Activated T-cell treated with anti-CD3 and anti-CD28 coated beads, Interleukin-2, amount 50 U/mL, for 4 hours (primary cell): ENCODE measurements at regions not wholly inside any gene's neighbourhood (a gene's known extent, or its start where the extent isn't known, plus 50 kb on each side); places are given as distances from the start of the nearest gene placed in this dataset.
"Not testable (repeated sequence)": the region's sequence is repeated elsewhere in the genome, so short reads cannot be mapped to it uniquely, and the experiment has no call there.

ENCODE experiments used
- ATAC-seq, 2 donors: fragments of 200-7000 bp; cut with Tn5 transposase; one replicate each; pipeline ENCODE4 v1.10.0; 2021
- DNase-seq: peaks from one replicate; pipeline ENCODE4 v3.0.0-alpha.2; 2020
- H3K27me3 Mint-ChIP-seq: one replicate; pipeline ENCODE4 v1.8.0; 2021; ENCODE audit warnings: low read depth, mixed read lengths
- H3K36me3 Mint-ChIP-seq: one replicate; pipeline ENCODE4 v1.8.0; 2022; ENCODE audit warnings: mixed read lengths; ENCODE audit not compliant: insufficient read depth
- H3K4me1 Mint-ChIP-seq: one replicate; pipeline ENCODE4 v1.8.0; 2021; ENCODE audit warnings: low read depth, mixed read lengths
- H3K4me3 Mint-ChIP-seq: one replicate; pipeline ENCODE4 v1.8.0; 2021; ENCODE audit warnings: mild to moderate bottlenecking, moderate library complexity, mixed read lengths
- H3K9me3 Mint-ChIP-seq: one replicate; pipeline ENCODE4 v1.8.0; 2021; ENCODE audit warnings: mixed read lengths

DNA sequence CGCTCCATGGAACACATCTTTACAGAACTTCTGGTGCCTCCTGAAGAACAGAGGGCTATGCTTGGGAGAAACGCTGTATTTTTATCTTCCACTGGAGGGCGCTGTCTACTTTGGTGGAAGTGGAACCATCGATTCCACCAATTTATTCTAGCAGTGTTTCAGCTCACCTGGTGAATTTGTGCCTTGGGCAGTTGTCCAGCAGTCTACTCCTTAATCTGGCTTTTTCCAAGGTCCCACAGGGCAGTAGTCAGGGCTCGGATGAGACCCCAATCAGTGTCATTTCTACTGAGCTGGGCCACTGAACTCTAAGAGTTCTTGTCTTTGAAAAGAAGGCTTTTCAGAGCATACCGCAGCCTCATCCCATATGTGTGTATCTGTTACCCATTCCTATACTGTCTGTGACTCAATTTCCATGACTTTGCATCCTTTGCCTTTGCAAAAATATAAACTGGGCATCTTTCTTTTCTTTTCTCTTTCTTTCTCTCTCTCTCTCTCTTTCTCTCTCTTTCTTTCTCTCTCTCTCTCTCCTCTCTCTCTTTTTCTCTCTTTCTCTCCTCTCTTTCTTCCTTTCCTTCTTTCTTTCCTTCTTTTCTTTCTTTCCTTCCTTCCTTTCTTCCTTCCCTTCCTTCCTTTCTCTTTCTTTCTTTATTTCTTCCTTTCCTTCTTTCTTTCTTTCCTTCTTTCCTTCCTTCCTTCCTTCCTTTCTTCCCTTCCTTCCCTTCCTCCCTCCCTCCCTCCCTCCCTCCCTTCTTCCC, 138.4 kb upstream of the ZNF618 start:
- H3K27me3 Mint-ChIP-seq = peaks cover 20% of the 10 kb centered on the region

DNA sequence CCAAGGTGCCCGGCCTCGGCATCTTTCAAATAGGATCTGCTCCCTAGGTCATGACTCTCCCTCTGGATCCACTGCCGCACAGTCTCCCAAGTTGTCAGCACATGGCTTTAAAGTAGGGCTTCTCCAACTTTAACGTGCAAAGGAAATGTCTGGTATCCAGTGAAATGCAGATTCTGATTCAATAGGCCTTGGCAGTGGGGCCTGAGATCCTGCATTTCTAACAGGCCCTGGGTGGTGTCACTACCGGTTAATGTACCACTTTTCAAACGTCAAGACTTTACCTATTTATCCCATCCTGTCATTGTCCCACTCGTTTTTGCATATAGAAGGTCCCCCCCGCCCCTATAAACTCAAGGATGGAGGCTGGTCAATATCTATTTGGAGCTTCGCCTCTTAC, 137.6 kb upstream of the ZNF618 start:
- Mint-ChIP-seq H3K4me3 (no peak overlapping the region), H3K9me3 (peaks cover 3% of the 10 kb centered on the region), H3K27me3 (peaks cover 25% of the 10 kb centered on the region), H3K36me3 (no peaks in the 10 kb centered on the region), H3K4me1 (no peaks in the 10 kb centered on the region)
- DNase-seq (no peak), ATAC-seq (no peak)

More for the DNA sequence above, 138.4 kb upstream of the ZNF618 start:
- H3K4me3 Mint-ChIP-seq = no peak overlapping the region
- H3K4me1 Mint-ChIP-seq = no peaks in the 10 kb centered on the region
- H3K36me3 Mint-ChIP-seq = no peaks in the 10 kb centered on the region
- no peak for ATAC-seq
- H3K9me3 Mint-ChIP-seq = peaks cover 3% of the 10 kb centered on the region
- DNase-seq = no peak

DNA sequence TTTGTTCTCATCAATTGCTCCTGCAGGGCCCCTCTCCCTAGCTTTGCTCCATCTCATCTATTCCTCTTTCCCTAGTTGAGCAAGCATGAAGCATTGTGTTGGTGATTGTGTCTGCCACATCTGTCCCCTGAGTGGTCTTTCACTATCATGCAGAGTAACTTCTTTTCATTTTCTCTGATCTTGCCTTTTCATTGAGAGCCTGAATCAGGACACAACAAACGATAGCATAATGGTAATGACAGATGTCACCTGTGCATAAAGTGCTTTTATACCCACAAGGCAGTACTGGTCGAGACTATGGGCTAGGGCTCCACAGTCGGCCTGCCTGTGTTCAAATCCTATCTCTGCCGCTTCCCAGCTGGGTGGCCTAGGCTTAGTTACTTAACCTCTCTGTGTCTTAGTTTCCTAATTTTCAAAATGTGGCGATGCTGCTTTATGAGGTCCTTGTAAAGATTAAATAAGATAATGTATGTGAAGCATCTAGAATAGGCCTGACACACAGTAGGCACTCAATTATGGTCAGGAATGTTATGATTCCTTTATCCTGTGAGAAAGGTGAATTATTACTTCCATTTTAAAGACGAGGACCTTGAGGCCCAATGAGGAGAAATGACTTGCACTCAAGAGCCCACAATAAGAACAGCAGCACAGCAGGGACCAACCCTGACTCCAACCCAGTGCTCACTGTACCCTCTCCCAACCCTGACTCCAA, 137.1 kb upstream of the ZNF618 start:
- no peaks in the 10 kb centered on the region for H3K36me3 Mint-ChIP-seq
- ATAC-seq = no peak
- peaks cover 3% of the 10 kb centered on the region for H3K9me3 Mint-ChIP-seq
- no peaks in the 10 kb centered on the region for H3K4me1 Mint-ChIP-seq
- DNase-seq = no peak
- H3K27me3 Mint-ChIP-seq = peaks cover 23% of the 10 kb centered on the region
- H3K4me3 Mint-ChIP-seq = no peak overlapping the region

DNA sequence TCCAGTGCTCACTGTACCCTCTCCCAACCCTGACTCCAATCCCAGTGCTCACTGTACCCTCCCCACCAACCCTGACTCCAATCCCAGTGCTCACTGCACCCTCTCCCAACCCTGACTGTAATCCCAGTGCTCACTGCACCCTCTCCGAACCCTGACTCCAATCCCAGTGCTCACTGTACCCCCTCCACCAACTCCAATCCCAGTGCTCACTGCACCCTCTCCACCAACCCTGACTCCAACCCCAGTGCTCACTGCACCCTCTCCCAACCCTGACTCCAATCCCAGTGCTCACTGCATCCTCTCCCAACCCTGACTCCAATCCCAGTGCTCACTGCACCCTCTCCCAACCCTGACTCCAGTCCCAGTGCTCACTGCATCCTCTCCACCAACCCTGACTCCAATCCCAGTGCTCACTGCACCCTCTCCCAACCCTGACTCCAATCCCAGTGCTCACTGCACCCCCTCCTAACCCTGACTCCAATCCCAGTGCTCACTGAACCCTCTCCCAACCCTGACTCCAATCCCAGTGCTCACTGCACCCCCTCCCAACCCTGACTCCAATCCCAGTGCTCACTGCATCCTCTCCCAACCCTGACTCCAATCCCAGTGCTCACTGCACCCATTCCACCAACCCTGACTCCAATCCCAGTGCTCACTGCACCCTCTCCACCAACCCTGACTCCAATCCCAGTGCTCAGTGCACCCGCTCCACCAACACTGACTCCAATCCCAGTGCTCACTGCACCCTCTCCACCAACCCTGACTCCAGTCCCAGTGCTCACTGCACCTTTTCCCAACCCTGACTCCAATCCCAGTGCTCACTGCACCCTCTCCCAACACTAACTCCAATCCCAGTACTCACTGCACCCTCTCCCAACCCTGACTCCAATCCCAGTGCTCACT, 136.3 kb upstream of the ZNF618 start:
- H3K4me1 Mint-ChIP-seq, H3K4me3 Mint-ChIP-seq, H3K36me3 Mint-ChIP-seq, DNase-seq, ATAC-seq, H3K9me3 Mint-ChIP-seq: not testable (repeated sequence)
- H3K27me3 Mint-ChIP-seq = peaks cover 23% of the 10 kb centered on the region

DNA sequence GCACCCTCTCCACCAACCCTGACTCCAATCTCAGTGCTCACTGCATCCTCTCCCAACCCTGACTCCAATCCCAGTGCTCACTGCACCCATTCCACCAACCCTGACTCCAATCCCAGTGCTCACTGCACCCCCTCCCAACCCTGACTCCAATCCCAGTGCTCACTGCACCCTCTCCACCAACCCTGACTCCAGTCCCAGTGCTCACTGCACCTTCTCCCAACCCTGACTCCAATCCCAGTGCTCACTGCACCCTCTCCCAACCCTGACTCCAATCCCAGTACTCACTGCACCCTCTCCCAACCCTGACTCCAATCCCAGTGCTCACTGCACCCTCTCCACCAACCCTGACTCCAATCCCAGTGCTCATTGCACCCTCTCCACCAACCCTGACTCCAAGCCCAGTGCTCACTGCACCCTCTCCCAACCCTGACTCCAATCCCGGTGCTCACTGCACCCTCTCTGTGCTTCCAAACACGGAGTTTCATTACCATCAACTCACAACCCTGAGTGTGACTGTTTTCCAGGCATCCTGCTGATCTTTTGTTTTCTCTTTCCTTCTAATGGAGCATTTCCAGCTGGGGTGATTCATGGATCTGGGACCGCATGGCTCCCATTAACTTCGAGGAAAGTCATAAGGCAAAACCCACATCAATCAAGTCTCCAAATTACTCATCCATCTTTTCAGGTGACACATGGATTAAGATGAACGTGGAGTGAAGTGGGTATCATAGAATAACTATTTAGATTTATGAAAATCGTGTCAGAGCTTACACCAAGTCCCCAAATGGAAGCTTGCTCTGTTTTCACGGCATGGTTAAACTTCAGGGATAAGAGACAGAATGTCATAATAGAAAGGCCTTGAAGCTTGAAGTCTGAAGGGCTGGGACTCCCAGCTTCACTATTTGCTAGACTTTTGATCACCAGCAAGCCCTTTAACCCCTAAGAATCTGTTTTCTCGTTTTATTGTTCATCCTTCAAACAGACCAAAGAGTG, 135.3 kb upstream of the ZNF618 start:
- H3K4me3 Mint-ChIP-seq = not testable (repeated sequence)

DNA sequence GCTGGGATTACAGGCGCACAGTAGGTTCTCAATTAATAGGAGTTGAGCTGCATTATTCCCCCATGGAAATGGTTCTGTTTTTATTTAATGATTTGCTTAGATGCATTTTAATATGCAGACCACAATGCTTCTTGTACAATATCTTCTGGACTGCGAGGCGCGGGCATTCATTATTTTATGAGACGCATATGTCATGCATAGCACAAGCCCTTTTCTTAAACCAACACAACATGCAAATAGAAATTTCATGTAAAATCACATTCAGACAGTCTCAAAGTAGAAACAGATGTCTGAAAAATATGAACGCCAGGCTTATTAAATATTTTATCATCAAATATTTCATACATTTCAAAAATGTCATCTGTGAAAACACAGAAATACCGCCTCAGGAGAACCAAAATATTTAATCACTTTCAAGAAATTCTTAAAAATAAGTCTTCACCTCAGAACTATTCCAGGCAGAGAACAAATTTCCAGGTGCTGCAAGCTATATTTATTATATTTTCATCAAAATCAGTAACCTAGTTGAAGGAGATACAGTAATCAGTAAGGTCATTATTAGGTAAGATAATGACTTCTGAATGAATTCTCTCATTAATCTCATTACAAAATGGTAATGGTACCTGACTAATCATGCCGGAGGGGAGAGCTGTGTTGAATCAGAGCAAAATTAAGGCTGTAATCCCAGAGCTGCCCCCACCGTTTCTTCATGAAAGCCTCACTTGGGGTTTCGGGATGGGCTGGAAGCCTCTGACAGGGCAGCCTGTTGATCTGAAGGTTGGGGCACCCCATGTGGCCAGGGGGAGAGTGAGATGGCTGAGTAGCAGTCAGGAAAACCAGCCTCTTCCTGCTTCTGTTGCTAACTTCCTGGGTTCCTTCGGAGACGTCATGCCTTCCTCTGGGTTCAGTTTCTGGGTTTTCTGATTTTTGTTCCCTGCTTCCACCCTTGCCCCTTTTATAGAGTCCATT, 133.9 kb upstream of the ZNF618 start:
- no peaks in the 10 kb centered on the region for H3K36me3 Mint-ChIP-seq
- ATAC-seq = no peak
- peaks cover 8% of the 10 kb centered on the region for H3K9me3 Mint-ChIP-seq
- H3K4me3 Mint-ChIP-seq = no peak overlapping the region
- no peaks in the 10 kb centered on the region for H3K4me1 Mint-ChIP-seq
- H3K27me3 Mint-ChIP-seq = peaks cover 26% of the 10 kb centered on the region
- no peak for DNase-seq

More for the DNA sequence above, 135.3 kb upstream of the ZNF618 start:
- not testable (repeated sequence) for ATAC-seq, H3K4me1 Mint-ChIP-seq, H3K9me3 Mint-ChIP-seq, DNase-seq, H3K36me3 Mint-ChIP-seq
- H3K27me3 Mint-ChIP-seq = peaks cover 26% of the 10 kb centered on the region

DNA sequence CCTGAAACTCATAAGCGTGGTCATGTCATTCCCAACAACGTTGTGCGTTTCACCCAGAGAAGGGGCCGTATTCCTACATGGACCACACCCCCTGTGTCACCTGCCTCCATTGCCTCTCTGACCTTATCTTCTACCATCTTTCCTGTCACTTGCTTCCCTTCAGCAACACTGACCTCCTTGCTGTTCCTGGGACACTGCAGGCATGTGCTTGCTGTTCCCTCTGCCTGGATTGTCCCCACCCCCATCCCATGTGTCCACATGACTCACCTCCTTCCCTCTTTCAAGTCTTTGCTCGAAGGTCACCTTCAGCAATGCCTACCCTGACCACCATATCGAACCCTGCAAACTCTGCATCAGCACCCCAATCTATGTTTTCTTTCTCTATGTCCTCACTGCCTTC, 133.2 kb upstream of the ZNF618 start:
- H3K27me3 Mint-ChIP-seq = peaks cover 23% of the 10 kb centered on the region
- DNase-seq = no peak
- no peak overlapping the region for H3K4me3 Mint-ChIP-seq
- ATAC-seq = no peak
- H3K36me3 Mint-ChIP-seq = no peaks in the 10 kb centered on the region
- peaks cover 15% of the 10 kb centered on the region for H3K9me3 Mint-ChIP-seq
- H3K4me1 Mint-ChIP-seq = no peaks in the 10 kb centered on the region

DNA sequence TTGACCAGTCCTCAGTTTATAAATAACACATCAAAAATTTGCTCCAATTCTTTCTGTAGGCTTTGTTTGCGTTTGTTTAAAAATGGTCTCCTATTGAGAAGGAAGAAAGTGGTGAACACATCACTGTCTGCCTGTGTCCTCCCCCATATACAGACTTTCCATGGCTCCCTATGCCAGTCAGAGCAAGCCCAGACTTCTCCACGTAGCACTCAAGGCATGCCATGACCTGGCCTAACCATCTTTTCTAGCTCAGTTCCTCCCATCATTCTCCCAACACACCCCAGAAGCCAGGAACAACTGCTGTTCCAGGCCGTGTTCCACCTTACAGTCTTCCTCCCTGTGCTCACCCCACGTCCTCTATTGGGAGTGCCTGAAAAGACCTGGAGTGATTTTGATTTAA, 129.6 kb upstream of the ZNF618 start:
- no peaks in the 10 kb centered on the region for H3K4me1 Mint-ChIP-seq
- H3K4me3 Mint-ChIP-seq = no peak overlapping the region
- H3K27me3 Mint-ChIP-seq = peaks cover 18% of the 10 kb centered on the region
- DNase-seq = no peak
- no peak for ATAC-seq
- H3K9me3 Mint-ChIP-seq = peaks cover 21% of the 10 kb centered on the region
- H3K36me3 Mint-ChIP-seq = no peaks in the 10 kb centered on the region

DNA sequence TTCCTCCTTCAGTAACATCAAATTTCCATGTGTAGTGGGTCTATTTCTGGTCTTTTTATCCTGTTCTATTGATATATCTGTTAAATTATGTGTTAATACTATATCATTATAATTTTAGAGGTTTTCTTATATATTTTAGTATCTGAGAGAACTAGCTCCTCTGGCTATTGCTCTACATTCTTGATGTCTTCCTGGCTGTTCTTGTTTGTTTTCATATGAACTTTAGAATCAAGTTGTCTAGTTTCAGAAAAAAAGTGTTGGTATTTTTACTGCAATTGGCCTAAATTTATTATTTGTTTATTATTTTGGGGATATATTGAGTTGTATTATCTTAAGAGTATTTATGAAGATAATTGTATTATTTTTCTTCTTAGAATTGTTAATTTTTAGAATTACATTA, 128.0 kb upstream of the ZNF618 start:
- Mint-ChIP-seq H3K4me1 (no peaks in the 10 kb centered on the region), H3K4me3 (no peak overlapping the region), H3K9me3 (peaks cover 21% of the 10 kb centered on the region), H3K36me3 (no peaks in the 10 kb centered on the region), H3K27me3 (peaks cover 20% of the 10 kb centered on the region)
- no peak for ATAC-seq
- DNase-seq = no peak

DNA sequence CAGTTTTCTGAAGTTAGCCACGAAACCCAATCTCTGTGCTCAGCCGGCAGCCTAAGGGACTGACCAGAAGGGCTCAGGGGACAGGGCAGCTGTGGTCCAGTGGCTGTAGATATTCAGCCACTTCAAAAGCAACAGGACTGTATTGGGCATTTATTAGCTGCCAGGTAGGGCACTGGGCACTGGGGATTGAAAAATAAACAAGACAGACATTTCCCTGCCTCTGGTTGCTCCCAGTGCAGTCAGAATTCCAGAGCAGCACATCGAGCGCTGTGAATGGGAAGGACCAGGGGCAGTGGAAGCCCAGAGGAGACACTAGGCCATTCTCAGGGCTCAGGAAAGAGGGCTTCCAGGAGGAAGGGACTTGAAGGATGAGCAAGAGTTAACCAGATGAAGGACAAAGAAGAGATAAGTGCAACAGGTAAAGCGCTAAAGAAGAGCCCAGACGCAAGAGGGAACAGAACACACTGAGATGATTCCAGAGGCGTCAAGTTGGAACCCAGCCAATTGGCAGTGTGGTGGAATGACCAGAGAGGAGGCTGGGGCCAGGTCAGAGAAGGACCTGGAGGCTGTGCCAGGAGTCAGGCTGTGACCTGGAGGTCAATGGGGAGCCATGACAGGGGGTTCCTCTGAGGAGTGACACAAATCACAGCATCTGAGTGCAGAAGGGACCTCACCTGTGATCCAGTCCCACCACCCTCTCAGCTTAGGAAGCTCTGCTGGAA, 122.5 kb upstream of the ZNF618 start:
- Mint-ChIP-seq H3K4me3 (no peak overlapping the region), H3K4me1 (no peaks in the 10 kb centered on the region), H3K27me3 (peaks cover 31% of the 10 kb centered on the region), H3K9me3 (peaks cover 7% of the 10 kb centered on the region), H3K36me3 (no peaks in the 10 kb centered on the region)
- no peak for DNase-seq
- no peak for ATAC-seq

DNA sequence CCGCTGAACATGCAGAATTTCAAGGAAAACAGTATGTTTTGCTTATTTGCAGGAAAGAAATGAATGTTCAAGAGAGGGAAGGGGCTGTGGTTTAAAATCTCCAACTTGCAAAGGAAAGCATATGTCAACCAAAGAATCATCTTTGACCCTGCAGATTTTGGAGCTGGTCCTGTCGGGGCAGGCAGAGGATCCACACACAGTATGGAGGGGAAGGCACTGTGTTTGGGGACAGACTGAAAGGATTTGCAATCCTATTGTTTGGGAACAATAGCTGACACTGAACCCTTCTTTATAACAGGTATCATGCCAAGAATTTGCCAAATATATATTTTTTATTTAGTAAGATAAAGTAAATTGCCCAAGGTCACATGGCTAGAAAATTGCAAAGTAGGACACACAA, 121.4 kb upstream of the ZNF618 start:
- no peak for DNase-seq
- H3K36me3 Mint-ChIP-seq = no peaks in the 10 kb centered on the region
- peaks cover 3% of the 10 kb centered on the region for H3K9me3 Mint-ChIP-seq
- no peak overlapping the region for H3K4me3 Mint-ChIP-seq
- H3K4me1 Mint-ChIP-seq = no peaks in the 10 kb centered on the region
- no peak for ATAC-seq
- H3K27me3 Mint-ChIP-seq = peaks cover 42% of the 10 kb centered on the region

DNA sequence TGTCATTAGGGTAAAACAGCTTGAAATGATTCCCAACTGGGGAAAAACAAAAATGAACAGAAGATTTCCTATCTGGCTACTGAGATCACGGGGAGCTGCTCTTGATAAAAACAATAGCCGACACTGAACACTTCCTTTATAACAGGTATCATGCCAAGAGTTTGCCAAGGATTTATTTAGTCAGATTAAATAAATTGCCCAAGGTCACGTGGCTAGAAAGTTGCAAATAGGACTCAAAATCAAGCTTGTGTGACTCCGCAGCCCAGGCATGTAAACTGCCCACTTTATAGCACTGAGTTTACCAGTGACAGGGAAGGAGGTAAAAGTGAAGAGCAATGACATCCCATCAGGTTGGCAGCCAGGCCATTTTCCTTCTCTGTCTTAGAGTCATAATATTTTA, 120.7 kb upstream of the ZNF618 start:
- H3K9me3 Mint-ChIP-seq = peaks cover 3% of the 10 kb centered on the region
- no peak overlapping the region for H3K4me3 Mint-ChIP-seq
- no peak for ATAC-seq
- no peak for DNase-seq
- H3K4me1 Mint-ChIP-seq = no peaks in the 10 kb centered on the region
- H3K36me3 Mint-ChIP-seq = no peaks in the 10 kb centered on the region
- peaks cover 42% of the 10 kb centered on the region for H3K27me3 Mint-ChIP-seq
